ENCODE measurements at regions not wholly inside any gene's neighbourhood (a gene's known extent, or its start where the extent isn't known, plus 50 kb on each side); places are given as distances from the start of the nearest gene placed in this dataset.

- no peak for TF ChIP-seq CTCF (IDR thresholded peaks at IDR 0.05; ENCODE audit: unreplicated experiment)
- H3K4me3 Mint-ChIP-seq (ENCODE audit: low read depth) = no peak overlapping the region
- no peaks in the 10 kb centered on the region for H3K9me3 Mint-ChIP-seq (ENCODE audit: low read depth)
- H3K27me3 Mint-ChIP-seq = no peaks in the 10 kb centered on the region
- H3K27ac Mint-ChIP-seq = no peak overlapping the region
- no peaks in the 10 kb centered on the region for H3K4me1 Mint-ChIP-seq (ENCODE audit: low read depth)
- no peaks in the 10 kb centered on the region for H3K36me3 Mint-ChIP-seq (ENCODE audit: insufficient read depth)
- no peak for DNase-seq (ENCODE audit: low spot score, unreplicated experiment)
Observed at GRCh38 chr1:103986792-103987191, 237.1 kb downstream of the AMY1C start.

GRCh38 chr1:103997631-103998030 is 247.9 kb downstream of the AMY1C start:
- TF ChIP-seq CTCF (IDR thresholded peaks at IDR 0.05; ENCODE audit: unreplicated experiment) = no peak
- Mint-ChIP-seq H3K27ac (no peak overlapping the region), H3K9me3 (ENCODE audit: low read depth) (no peaks in the 10 kb centered on the region), H3K4me3 (ENCODE audit: low read depth) (no peak overlapping the region), H3K36me3 (ENCODE audit: insufficient read depth) (no peaks in the 10 kb centered on the region), H3K27me3 (no peaks in the 10 kb centered on the region), H3K4me1 (ENCODE audit: low read depth) (no peaks in the 10 kb centered on the region)
- no peak for DNase-seq (ENCODE audit: low spot score, unreplicated experiment)

GRCh38 chr1:104018922-104019674 is 269.4 kb downstream of the AMY1C start:
- TF ChIP-seq CTCF (IDR thresholded peaks at IDR 0.05; ENCODE audit: unreplicated experiment) = no peak
- Mint-ChIP-seq H3K4me1 (ENCODE audit: low read depth) (peaks cover 3% of the 10 kb centered on the region), H3K27ac (no peak overlapping the region), H3K27me3 (peaks cover 4% of the 10 kb centered on the region), H3K4me3 (ENCODE audit: low read depth) (no peak overlapping the region), H3K36me3 (ENCODE audit: insufficient read depth) (no peaks in the 10 kb centered on the region), H3K9me3 (ENCODE audit: low read depth) (no peaks in the 10 kb centered on the region)
- DNase-seq (ENCODE audit: low spot score, unreplicated experiment) = no peak

GRCh38 chr1:104019675-104020049 is 270.0 kb downstream of the AMY1C start:
- H3K4me3 Mint-ChIP-seq (ENCODE audit: low read depth) = no peak overlapping the region
- peaks cover 7% of the 10 kb centered on the region for H3K4me1 Mint-ChIP-seq (ENCODE audit: low read depth)
- no peaks in the 10 kb centered on the region for H3K9me3 Mint-ChIP-seq (ENCODE audit: low read depth)
- no peak overlapping the region for H3K27ac Mint-ChIP-seq
- no peak for DNase-seq (ENCODE audit: low spot score, unreplicated experiment)
- no peak for TF ChIP-seq CTCF (IDR thresholded peaks at IDR 0.05; ENCODE audit: unreplicated experiment)
- no peaks in the 10 kb centered on the region for H3K36me3 Mint-ChIP-seq (ENCODE audit: insufficient read depth)
- H3K27me3 Mint-ChIP-seq = peaks cover 4% of the 10 kb centered on the region

GRCh38 chr1:104028416-104029035 is 278.8 kb downstream of the AMY1C start:
- Mint-ChIP-seq H3K4me1 (ENCODE audit: low read depth) (peaks cover 7% of the 10 kb centered on the region), H3K36me3 (ENCODE audit: insufficient read depth) (no peaks in the 10 kb centered on the region), H3K9me3 (ENCODE audit: low read depth) (no peaks in the 10 kb centered on the region), H3K4me3 (ENCODE audit: low read depth) (no peak overlapping the region), H3K27me3 (peaks cover 3% of the 10 kb centered on the region), H3K27ac (no peak overlapping the region)
- DNase-seq (ENCODE audit: low spot score, unreplicated experiment) = no peak
- TF ChIP-seq CTCF (IDR thresholded peaks at IDR 0.05; ENCODE audit: unreplicated experiment) = no peak

Data from progenitor cell of endocrine pancreas (in vitro differentiated cells).